ENCODE measurements at regions not wholly inside any gene's neighbourhood (a gene's known extent, or its start where the extent isn't known, plus 50 kb on each side); places are given as distances from the start of the nearest gene placed in this dataset.

- Histone ChIP-seq H2AK5ac (ENCODE audit: low read depth, low read length) (no peak overlapping the region), H2BK120ac (replicated peaks; ENCODE audit: low read depth, low read length) (no peak overlapping the region), H4K20me1 (replicated peaks in 1 of 2; ENCODE audit: control insufficient read depth in 1 of 2, insufficient read depth in 2 of 2, low read length in 2 of 2) (no peaks in the 10 kb centered on the region), H3K27ac (ENCODE audit: low read depth, low read length) (no peak overlapping the region), H2BK5ac (ENCODE audit: low read depth, low read length) (no peak overlapping the region), H3K23ac (ENCODE audit: insufficient read length) (no peak overlapping the region), H3K14ac (ENCODE audit: insufficient read length) (no peak overlapping the region), H3K36me3 (ENCODE audit: control insufficient read depth in 2 of 4, insufficient read depth in 4 of 4, low read length in 3 of 4) (peaks cover 0 to 14% (median 3%) of the 10 kb centered on the region in 4 experiments; a peak in 4 of 8 replicates), H2BK15ac (ENCODE audit: low read length) (no peak overlapping the region), H2AFZ (ENCODE audit: low read length) (no peak overlapping the region), H3K56ac (replicated peaks; ENCODE audit: insufficient read length, low read depth, low read length) (no peak overlapping the region), H3K79me2 (ENCODE audit: control insufficient read depth in 1 of 2, insufficient read depth in 2 of 2, low read length in 2 of 2) (no peaks in the 10 kb centered on the region), H2BK20ac (ENCODE audit: low read length) (no peak overlapping the region), H3K4ac (replicated peaks; ENCODE audit: insufficient read length, low read depth, low read length) (no peak overlapping the region), H3K4me2 (ENCODE audit: insufficient read depth in 1 of 2, low read depth in 2 of 2, low read length in 2 of 2) (peak overlapping the region in 1 of 2 experiments; percentile 35; a peak in 2 of 4 replicates), H3K18ac (ENCODE audit: extremely low read depth, low read length) (no peak overlapping the region), H3K4me1 (replicated peaks in 1 of 4; ENCODE audit: control insufficient read depth in 3 of 4, insufficient read depth in 4 of 4, low read length in 3 of 4) (peaks cover 0 to 8% (median 2%) of the 10 kb centered on the region in 4 experiments; a peak in 2 of 7 replicates), H4K5ac (ENCODE audit: insufficient read length, low read depth, low read length) (no peak overlapping the region), H2BK12ac (ENCODE audit: low read depth, low read length) (no peak overlapping the region), H3K9ac (replicated peaks in 1 of 4; ENCODE audit: extremely low read depth in 1 of 4, low read depth in 3 of 4, low read length in 3 of 4) (no peak overlapping the region), H3K79me1 (ENCODE audit: low read depth, low read length) (no peaks in the 10 kb centered on the region), H3K23me2 (ENCODE audit: low read depth, low read length) (no peaks in the 10 kb centered on the region), H3K9me3 (ENCODE audit: insufficient read depth in 2 of 2, low read depth in 1 of 2, low read length in 1 of 2) (peaks cover 23 to 25% of the 10 kb centered on the region in 2 experiments), H3K27me3 (replicated peaks in 1 of 4; ENCODE audit: control insufficient read depth in 3 of 4, extremely low read depth in 1 of 4, insufficient read depth in 3 of 4, low read length in 3 of 4) (no peaks in the 10 kb centered on the region), H4K91ac (replicated peaks; ENCODE audit: insufficient read length, low read length) (no peak overlapping the region), H4K8ac (ENCODE audit: extremely low read depth, insufficient read depth, low read length) (no peak overlapping the region), H3K4me3 (ENCODE audit: extremely low read depth in 1 of 4, insufficient read depth in 2 of 4, low read depth in 3 of 4, low read length in 4 of 4) (no peak overlapping the region)
- FAIRE-seq (no peak), DNase-seq (ENCODE audit: low read depth in 1 of 2, low spot score in 2 of 2) (no peak)
- ChIA-PET POLR2A (ENCODE audit: partially characterized antibody) (interaction anchor here (0.9 kb wide), 1 partner anchor 72 kb away, joined by 3 read pairs; no protein-coding TSS in a partner anchor), CTCF (ENCODE audit: partially characterized antibody) (interaction anchor here (1.0 kb wide), 1 partner anchor 390 kb away, joined by 4 read pairs; no protein-coding TSS in a partner anchor)
- WGBS, 2 experiments (ENCODE audit: extremely low coverage in 1 of 2, insufficient coverage in 1 of 2, insufficient read length in 1 of 2, insufficient replicate concordance in 2 of 2, low coverage in 1 of 2, low lambda C conversion rate in 2 of 2, missing lambda C conversion rate in 1 of 2), result 61% methylated on average over 4 of the region's 4 CpGs; no CpG with 5 or more reads in 1 of the 2 experiments
- TF ChIP-seq NANOG (IDR thresholded peaks at IDR 0.05; ENCODE audit: insufficient read depth, low read depth, low read length, poor library complexity, severe bottlenecking), result peak; percentile 36
- TF ChIP-seq POLR2A (IDR thresholded peaks at IDR 0.05; ENCODE audit: control extremely low read depth in 1 of 2, low read depth in 2 of 2, low read length in 2 of 2), result no peak
- TF ChIP-seq CTCF (IDR thresholded peaks at IDR 0.05; ENCODE audit: control extremely low read depth in 1 of 3, insufficient read depth in 1 of 3, low read depth in 1 of 3, low read length in 3 of 3), result peak in 1 of 3 experiments; percentile 34; a peak in 1 of 4 replicates
- peak; percentile 57; the same call in 1 of the 2 replicates for TF ChIP-seq TEAD4 (IDR thresholded peaks at IDR 0.05; ENCODE audit: low read depth, low read length)
- peak; percentile 55; the same call in 1 of the 2 replicates for TF ChIP-seq USF2 (IDR thresholded peaks at IDR 0.05; ENCODE audit: low read length)
- peak; percentile 14 to 16; a peak in 2 of 4 replicates for TF ChIP-seq RAD21 (IDR thresholded peaks at IDR 0.05 in 1 of 2, conservative IDR thresholded peaks at IDR 0.05 in 1 of 2; ENCODE audit: low read depth in 2 of 2, low read length in 2 of 2)
These were observed 1097.2 kb upstream of the CNTNAP5 start for GRCh38 chr2:122927710-122928557.
